Right hindlimb (tissue), 1 donor: ENCODE measurements at regions not wholly inside any gene's neighbourhood (a gene's known extent, or its start where the extent isn't known, plus 50 kb on each side); places are given as distances from the start of the nearest gene placed in this dataset.

Experiments
- DNase-seq: peaks from one replicate; pipeline ENCODE4 v3.0.0-alpha.2; 2018

- no peak for DNase-seq
Observed at GRCh38 chr5:14967166-14967565, 95.6 kb upstream of the ANKH start.

DNA sequence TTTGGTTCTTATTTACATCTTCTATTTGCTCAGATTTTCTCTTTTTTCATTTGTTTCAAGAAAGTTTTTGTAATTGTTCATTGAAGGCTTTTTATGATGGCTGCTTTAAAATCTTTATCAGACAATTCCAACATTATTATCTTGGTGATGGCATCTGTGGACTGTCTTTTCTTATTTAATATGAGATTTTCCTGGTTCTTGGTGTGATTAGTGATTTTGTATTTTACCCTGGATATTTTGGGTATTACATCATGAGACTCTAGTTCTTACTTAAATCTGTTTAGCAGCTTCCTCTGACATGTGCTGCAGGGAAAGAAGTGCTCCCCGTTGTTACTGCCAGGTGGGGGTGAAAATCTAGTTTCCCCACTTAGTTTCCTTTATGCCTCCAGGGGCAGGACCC, 94.2 kb upstream of the ANKH start:
- no peak for DNase-seq

DNA sequence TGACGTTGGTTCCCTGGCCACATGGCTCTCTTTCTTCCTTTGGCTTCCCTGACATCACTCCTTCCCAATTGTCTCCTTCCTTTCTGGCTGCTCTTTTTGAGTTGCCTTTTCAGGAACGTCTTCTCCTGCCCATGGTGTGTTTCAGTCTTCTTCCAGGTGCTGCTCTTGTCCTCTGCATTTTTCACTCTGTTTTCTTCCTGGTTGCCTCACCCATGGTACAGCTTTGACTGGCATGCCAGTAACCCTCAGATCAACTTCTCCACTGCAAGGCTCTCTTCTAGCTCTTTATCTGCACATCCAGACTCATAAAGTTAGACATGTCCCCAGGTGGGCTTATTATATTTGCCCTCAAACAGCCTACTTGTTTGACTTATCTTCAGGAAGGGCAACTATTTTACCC, 91.0 kb upstream of the ANKH start:
- no peak for DNase-seq

- no peak for DNase-seq
Observed at GRCh38 chr5:14960120-14960462, 88.5 kb upstream of the ANKH start.

GRCh38 chr5:14959399-14960119, 88.0 kb upstream of the ANKH start:
- no peak for DNase-seq

DNA sequence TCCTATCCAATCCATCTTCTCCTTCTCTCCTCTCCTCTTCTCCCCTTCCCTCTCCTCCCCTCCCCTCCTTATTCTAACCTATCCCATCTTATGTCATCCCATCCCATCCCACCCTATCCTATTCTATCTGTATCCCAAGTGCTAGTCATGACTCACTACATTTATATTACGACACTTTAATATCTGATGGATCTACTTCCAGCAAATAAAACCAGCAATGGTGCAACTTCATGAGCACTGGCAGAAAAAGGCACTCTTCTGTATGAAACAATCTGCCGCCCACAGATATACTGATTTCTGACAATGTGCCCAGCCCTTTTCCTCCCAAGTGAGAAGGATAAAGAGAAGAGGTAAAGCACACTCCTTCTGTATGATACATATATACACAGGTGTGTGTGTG, 86.6 kb upstream of the ANKH start:
- no peak for DNase-seq

DNA sequence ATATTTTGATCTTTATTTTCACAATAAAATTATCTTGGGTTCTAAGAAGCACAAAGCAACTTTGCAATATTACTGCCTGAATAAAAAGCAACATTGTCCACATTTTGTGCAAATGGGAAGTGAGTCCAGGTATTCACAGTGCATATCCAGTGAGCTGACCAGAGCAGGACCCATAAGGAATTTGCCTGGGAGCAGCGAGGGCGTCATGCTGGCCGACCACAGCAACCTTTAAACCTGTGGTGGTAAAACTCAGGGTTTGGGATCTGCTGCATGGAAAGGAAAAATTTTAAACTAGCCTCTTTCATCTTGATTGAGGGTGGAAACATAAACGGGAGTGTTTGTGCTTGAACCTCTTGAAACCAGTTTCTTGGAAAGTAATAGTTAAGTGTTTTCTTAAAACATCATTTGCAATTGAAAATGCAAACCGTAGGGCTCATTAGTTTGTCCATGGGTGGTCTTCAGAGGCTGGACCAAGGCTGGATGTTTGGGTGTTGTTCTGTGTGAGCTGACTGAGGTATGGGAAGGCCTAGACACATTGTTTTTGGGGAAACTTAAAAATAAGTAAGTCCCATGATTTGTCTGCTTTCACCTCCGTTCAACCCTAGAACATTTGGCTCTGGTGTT, 85.0 kb upstream of the ANKH start:
- no peak for DNase-seq

DNA sequence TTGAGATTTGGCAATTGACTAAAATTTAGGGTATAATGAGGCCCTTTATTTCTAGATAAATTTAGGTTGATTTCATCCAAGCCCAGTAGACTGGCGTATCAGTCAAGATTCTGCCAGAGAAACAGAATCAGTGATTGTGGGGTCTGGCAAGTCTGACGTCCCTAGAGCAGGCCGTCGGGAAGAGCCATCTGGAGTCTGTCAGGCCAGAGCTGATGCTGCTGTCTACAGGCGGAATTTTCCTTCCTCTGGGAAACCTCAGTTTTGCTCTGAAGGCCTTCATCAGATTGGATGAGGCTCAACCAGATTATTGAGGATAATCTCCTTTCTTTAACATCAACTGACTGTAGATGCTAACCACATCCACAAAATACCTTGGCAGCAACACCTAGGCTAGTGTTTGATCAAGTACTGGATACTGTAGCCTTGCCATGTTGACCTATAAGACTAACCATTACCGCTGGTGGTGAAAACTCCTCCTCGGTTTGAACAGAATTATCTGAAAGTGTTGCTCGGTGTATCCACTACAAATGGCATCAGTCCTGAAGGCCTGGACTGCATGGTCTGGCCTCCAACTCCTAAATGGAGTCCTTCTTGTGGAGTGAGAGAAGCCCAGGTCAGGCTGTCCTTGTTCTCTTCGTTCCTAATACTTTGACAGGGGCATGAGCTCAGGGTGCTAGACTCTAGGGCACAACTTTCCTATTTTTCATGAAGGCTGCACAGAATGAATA, 83.2 kb upstream of the ANKH start:
- no peak for DNase-seq

DNA sequence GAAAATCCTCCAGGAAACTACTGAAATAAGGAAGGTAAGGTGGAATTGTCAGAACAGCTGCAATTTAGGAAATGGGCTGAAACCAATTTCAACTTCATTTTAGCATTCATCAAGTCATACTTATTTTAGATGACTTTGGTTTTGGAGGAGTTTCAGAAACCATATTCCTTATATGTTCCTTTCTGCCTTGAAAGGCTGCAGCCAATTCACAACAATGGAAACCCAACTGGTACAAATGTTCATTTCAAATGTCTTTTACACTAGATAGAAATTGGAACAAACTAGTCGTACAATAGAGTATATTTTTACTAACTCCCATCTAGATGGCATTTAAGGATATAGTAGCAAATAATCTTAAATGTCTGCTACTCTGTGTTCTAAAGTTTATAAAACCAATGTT, 82.6 kb upstream of the ANKH start:
- DNase-seq, result no peak

DNA sequence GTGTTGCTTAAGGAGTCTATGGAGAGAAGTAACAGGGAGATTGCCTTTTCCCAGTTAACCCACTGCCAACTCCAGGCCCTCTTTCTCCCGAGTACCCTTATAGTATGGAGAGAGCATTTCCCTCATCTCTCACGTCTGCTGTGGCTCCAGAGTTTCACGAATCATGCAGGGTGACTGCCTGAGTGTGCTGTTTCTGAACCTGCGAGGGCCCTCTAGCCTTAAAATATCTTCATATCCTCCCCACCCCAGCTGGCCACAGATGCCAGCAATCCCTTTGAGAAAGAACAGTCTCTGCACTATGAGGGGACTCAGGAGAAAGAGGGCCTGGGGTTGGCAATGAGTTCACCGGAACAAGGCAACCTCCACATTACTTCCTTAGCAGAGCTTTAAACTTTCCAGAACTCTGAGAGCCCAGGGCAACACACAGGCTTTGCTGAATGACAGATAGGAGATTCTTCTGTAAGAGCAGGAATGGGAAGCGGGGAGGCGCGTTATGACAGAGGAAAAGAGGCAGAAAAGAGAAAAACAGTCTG, 81.6 kb upstream of the ANKH start:
- DNase-seq, result no peak

- no peak for DNase-seq
Observed at GRCh38 chr5:14948383-14948782, 76.8 kb upstream of the ANKH start.

DNA sequence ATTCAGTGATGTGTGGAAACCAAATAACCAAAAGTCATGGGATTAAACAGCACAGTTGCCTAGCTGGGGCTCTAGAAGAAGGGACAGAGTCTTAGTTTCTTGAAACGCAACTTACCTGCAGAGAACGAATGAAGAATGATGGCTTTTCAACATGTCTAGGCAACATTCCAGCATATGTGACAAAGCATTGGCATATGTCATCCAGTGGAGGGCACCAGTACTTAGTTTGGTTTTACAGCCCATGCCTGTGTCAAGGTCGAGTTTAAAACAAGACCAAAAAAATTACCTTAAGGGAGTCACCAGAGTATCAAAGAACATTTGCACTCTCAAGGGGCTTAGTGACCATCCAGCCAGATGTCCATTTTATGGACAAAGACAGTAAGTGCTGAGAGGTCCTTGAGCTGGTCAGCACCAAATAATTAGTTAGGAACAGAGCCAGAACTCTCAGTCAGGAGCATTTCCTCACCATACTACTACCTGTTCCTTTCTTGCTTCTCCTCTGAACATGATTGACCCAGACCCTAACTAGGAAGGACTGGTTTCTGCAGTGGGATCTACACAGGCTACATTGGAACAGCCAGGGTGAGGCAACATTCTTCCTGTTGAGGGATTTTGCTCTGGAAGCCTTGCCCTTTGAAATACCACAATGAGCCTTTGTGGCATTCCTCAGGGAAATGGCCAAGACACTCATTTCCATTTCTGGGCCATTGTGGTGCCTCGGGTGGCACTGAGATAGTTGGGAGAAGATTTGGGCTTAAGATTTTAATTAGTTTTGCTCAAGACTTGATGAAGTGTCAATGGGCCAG, 75.4 kb upstream of the ANKH start:
- DNase-seq, result no peak

- DNase-seq, result no peak
Observed at GRCh38 chr5:14945450-14945849, 73.9 kb upstream of the ANKH start.

DNA sequence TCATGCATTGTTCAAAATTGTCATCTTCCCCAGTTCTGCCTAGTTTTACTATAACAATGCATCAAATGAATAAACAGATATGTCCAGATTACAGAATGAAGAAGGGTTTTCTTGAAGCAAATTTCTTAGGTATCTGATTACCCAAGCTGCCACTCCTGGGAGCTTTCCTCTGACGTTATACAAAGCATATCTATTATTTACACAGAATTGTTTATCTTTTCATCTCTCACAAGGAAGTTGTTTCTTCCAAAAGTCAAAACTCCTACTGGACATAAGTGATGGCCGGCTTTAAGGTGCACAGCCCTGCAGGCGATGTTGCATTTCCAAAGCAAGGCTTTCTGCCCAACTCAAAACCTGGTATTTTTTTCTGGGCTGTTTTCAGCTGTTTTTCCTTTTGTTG, 73.4 kb upstream of the ANKH start:
- no peak for DNase-seq

- no peak for DNase-seq
Observed at GRCh38 chr5:14944350-14944739, 72.8 kb upstream of the ANKH start.

- DNase-seq, result no peak
Observed at GRCh38 chr5:14942212-14942611, 70.6 kb upstream of the ANKH start.

- DNase-seq, result no peak
Observed at GRCh38 chr5:14937254-14937653, 65.7 kb upstream of the ANKH start.

GRCh38 chr5:14936588-14936987, 65.0 kb upstream of the ANKH start:
- no peak for DNase-seq

DNA sequence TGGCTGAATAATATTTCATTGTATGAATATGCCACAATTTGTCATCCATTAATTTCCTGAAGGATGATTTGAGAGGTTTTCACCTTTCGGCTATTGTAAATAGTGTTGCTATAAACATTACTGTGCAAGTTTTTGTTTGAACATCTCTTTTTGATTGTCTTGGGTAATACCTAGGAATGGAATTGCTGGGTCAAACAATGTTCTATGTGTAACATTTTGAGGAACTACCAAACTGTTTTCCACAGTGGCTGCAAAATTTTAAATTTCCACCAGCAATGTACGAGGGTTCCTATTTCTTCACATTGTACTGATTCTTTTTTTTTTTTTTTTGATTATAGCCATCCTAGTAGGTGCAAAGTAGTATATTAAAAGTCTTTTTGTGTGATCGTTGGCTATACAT, 63.8 kb upstream of the ANKH start:
- DNase-seq, result no peak

- DNase-seq, result no peak
Observed at GRCh38 chr5:14932902-14933469, 61.4 kb upstream of the ANKH start.

GRCh38 chr5:14930486-14930885, 58.9 kb upstream of the ANKH start:
- no peak for DNase-seq

GRCh38 chr5:14929293-14930065, 57.9 kb upstream of the ANKH start:
- DNase-seq, result no peak
